Activated B cell treated with CpG ODN at 0.5 μM for 24 hours (primary cell): ENCODE measurements at regions not wholly inside any gene's neighbourhood (a gene's known extent, or its start where the extent isn't known, plus 50 kb on each side); places are given as distances from the start of the nearest gene placed in this dataset.

Experiments used
- ATAC-seq: fragments of 200-7000 bp; cut with Tn5 transposase; one replicate; pipeline ENCODE4 v1.10.0; 2021; ENCODE audit warnings: low read depth, mild to moderate bottlenecking, moderate library complexity
- CTCF ChIA-PET: fragments of 350-600 bp; sonication (Branson Sonifier 250); formaldehyde crosslinking; loops from one replicate; lab custom pipeline; 2021; ENCODE audit warnings: antibody characterized with exemption; lab: Charles Lee
- POLR2A ChIA-PET: fragments of 350-600 bp; sonication (Branson Sonifier 250); formaldehyde crosslinking; loops from one replicate; lab custom pipeline; 2021; ENCODE audit warnings: antibody characterized with exemption; lab: Charles Lee
- DNase-seq: peaks from one replicate; pipeline ENCODE4 v3.0.0; 2022
- H3K27ac Mint-ChIP-seq: one replicate; pipeline ENCODE4 v1.8.0; 2020; ENCODE audit warnings: mixed read lengths
- H3K27me3 Mint-ChIP-seq: one replicate; pipeline ENCODE4 v1.8.0; 2021; ENCODE audit warnings: mixed read lengths
- H3K36me3 Mint-ChIP-seq: one replicate; pipeline ENCODE4 v1.8.0; 2021; ENCODE audit warnings: low read depth, mixed read lengths
- H3K4me1 Mint-ChIP-seq: one replicate; pipeline ENCODE4 v1.8.0; 2021; ENCODE audit warnings: mixed read lengths
- H3K4me3 Mint-ChIP-seq: one replicate; pipeline ENCODE4 v1.8.0; 2020; ENCODE audit warnings: mild to moderate bottlenecking, mixed read lengths
- H3K9me3 Mint-ChIP-seq: one replicate; pipeline ENCODE4 v1.8.0; 2020; ENCODE audit warnings: mixed read lengths
- CTCF ChIP-seq: fragments of 200-600 bp; IDR thresholded peaks from one replicate; pipeline ENCODE4 v1.8.0; 2022; ENCODE audit warnings: antibody characterized with exemption, mild to moderate bottlenecking
- intact Hi-C: fragments of 100-400 bp; cut with micrococcal nuclease; formaldehyde crosslinking; loops from one replicate; pipeline ENCODE4 v1.15.1; 2024

- H3K27ac Mint-ChIP-seq, result no peak overlapping the region
- H3K4me1 Mint-ChIP-seq, result no peaks in the 10 kb centered on the region
- no peak for TF ChIP-seq CTCF
- no peak for ATAC-seq
- ChIA-PET CTCF (no interaction called here), POLR2A (no interaction called here)
- no peak for DNase-seq
- H3K27me3 Mint-ChIP-seq, result peaks cover 6% of the 10 kb centered on the region
- no peak overlapping the region for H3K4me3 Mint-ChIP-seq
- intact Hi-C loops, result no loop called here
- H3K9me3 Mint-ChIP-seq, result no peaks in the 10 kb centered on the region
- H3K36me3 Mint-ChIP-seq, result no peaks in the 10 kb centered on the region
These were observed 55.5 kb upstream of the DMRT1 start for GRCh38 chr9:785997-786396.

GRCh38 chr9:786405-786804 is 55.1 kb upstream of the DMRT1 start:
- H3K36me3 Mint-ChIP-seq, result no peaks in the 10 kb centered on the region
- no peaks in the 10 kb centered on the region for H3K9me3 Mint-ChIP-seq
- no peaks in the 10 kb centered on the region for H3K4me1 Mint-ChIP-seq
- POLR2A ChIA-PET, result no interaction called here
- H3K27ac Mint-ChIP-seq, result no peak overlapping the region
- intact Hi-C loops, result no loop called here
- H3K27me3 Mint-ChIP-seq, result peaks cover 4% of the 10 kb centered on the region
- no peak overlapping the region for H3K4me3 Mint-ChIP-seq
- no peak for ATAC-seq
- TF ChIP-seq CTCF, result no peak
- DNase-seq, result no peak
- CTCF ChIA-PET, result no interaction called here

- Mint-ChIP-seq H3K9me3 (peaks cover 3% of the 10 kb centered on the region), H3K27ac (no peak overlapping the region), H3K4me1 (no peaks in the 10 kb centered on the region), H3K4me3 (no peak overlapping the region), H3K36me3 (no peaks in the 10 kb centered on the region), H3K27me3 (peaks cover 7% of the 10 kb centered on the region)
- CTCF ChIA-PET, result no interaction called here
- intact Hi-C loops, result no loop called here
- POLR2A ChIA-PET, result no interaction called here
- no peak for TF ChIP-seq CTCF
- ATAC-seq, result no peak
- DNase-seq, result no peak
These were observed 52.7 kb upstream of the DMRT1 start for GRCh38 chr9:788777-789176.
